K562 (cell line): ENCODE measurements at regions not wholly inside any gene's neighbourhood (a gene's known extent, or its start where the extent isn't known, plus 50 kb on each side); places are given as distances from the start of the nearest gene placed in this dataset.

ENCODE experiments used
- ATAC-seq: fragments of 200-7000 bp; cut with Tn5 transposase; 3 replicates; pipeline ENCODE4 v1.9.1; 2020; ENCODE audit warnings: moderate library complexity
- BruUV-seq: library from RNA; stranded (reverse); fragments of 400-500 nt; replicated peaks from 2 replicates; lab custom pipeline; 2021; lab: Mats Ljungman, UMichigan
- CTCF ChIA-PET: fragments of 300-600 bp; formaldehyde crosslinking; extraction: SDS; loops from one replicate; lab custom pipeline; 2021; ENCODE audit warnings: low intra/inter-chr PET ratio; lab: Yijun Ruan, JAX
- POLR2A ChIA-PET: fragments of 300-600, 350-650 bp; sonication (Branson Sonifier 250); formaldehyde crosslinking; extraction: SDS; loops from one replicate; lab custom pipeline; 2021; ENCODE audit warnings: antibody characterized with exemption, inconsistent platforms; lab: Yijun Ruan, JAX
- DNase-seq, 4 experiments: peaks; one replicate each; pipeline versions ENCODE4 v3.0.0 to v3.0.0-alpha.2; 2011 to 2018; ENCODE audit warnings: low spot score in 3 of 4, mixed read lengths in 3 of 4; ENCODE audit errors: extremely low read depth in 1 of 4
- FAIRE-seq: peaks from 2 replicates; lab custom pipeline; 2011; peaks lifted over from hg19 to GRCh38; lab: Jason Lieb, UNC
- H2AFZ ChIP-seq: 2 replicates; pipeline ENCODE4 v1.6.0; 2011; ENCODE audit warnings: low read depth, low read length, control low read depth, inconsistent platforms
- H3K27ac ChIP-seq: fragments of 200-600 bp; 3 replicates; pipeline ENCODE4 v1.8.0; 2011; ENCODE audit warnings: low read depth, mild to moderate bottlenecking, control low read depth, inconsistent platforms, low read length, moderate library complexity, mixed read lengths; ENCODE audit errors: extremely low read depth
- H3K27me3 ChIP-seq, 2 experiments: fragments of 300-600 bp in 1 of 2; 2 replicates in 1 of 2; 3 replicates in 1 of 2; pipeline versions ENCODE4 v1.6.0 to v1.8.0; 2011; ENCODE audit warnings: inconsistent platforms in 2 of 2, low read length in 2 of 2, mild to moderate bottlenecking in 1 of 2, mixed read lengths in 1 of 2, moderate library complexity in 1 of 2; ENCODE audit not compliant: control insufficient read depth in 2 of 2, insufficient read depth in 2 of 2
- H3K36me3 ChIP-seq: fragments of 300-600 bp; 3 replicates; pipeline ENCODE4 v1.8.0; 2011; ENCODE audit warnings: mild to moderate bottlenecking, low read length, inconsistent platforms; ENCODE audit not compliant: control insufficient read depth, insufficient read depth
- H3K4me1 ChIP-seq, 2 experiments: fragments of 200-600 bp in 1 of 2; replicated peaks in 1 of 2; 2 replicates in 1 of 2; 3 replicates in 1 of 2; pipeline versions ENCODE4 v1.5.1 to v1.8.0; 2011; ENCODE audit warnings: inconsistent platforms in 2 of 2, low read length in 2 of 2, mild to moderate bottlenecking in 1 of 2, mixed read lengths in 1 of 2, moderate library complexity in 1 of 2; ENCODE audit not compliant: control insufficient read depth in 2 of 2, insufficient read depth in 2 of 2
- H3K4me2 ChIP-seq: 2 replicates; pipeline ENCODE4 v1.6.1; 2011; ENCODE audit warnings: low read length, control low read depth, inconsistent platforms, mixed read lengths; ENCODE audit not compliant: insufficient read depth
- H3K4me3 ChIP-seq: fragments of 200-600 bp; sonication (generic), shearing (Covaris generic); 2 replicates; pipeline ENCODE4 v1.5.1; 2016; ENCODE audit warnings: control low read depth, inconsistent platforms
- H3K79me2 ChIP-seq: fragments of 200-600 bp; 3 replicates; pipeline ENCODE4 v1.8.0; 2011; ENCODE audit warnings: low read length, inconsistent platforms; ENCODE audit not compliant: control insufficient read depth, insufficient read depth
- H3K9ac ChIP-seq, 2 experiments: 2 replicates each; pipeline versions ENCODE4 v1.6.0 to v1.6.1; 2011; ENCODE audit warnings: low read depth in 2 of 2, low read length in 2 of 2, control low read depth in 1 of 2, inconsistent platforms in 1 of 2, mild to moderate bottlenecking in 1 of 2, mixed read lengths in 1 of 2; ENCODE audit not compliant: insufficient read depth in 1 of 2
- H3K9me1 ChIP-seq: one replicate; pipeline ENCODE4 v1.6.0; 2011; ENCODE audit warnings: inconsistent platforms, mild to moderate bottlenecking, low read length, moderate library complexity; ENCODE audit not compliant: control insufficient read depth, insufficient read depth
- H3K9me3 ChIP-seq: replicated peaks from 2 replicates; pipeline ENCODE4 v1.5.1; 2011; ENCODE audit warnings: low read depth, low read length, inconsistent platforms; ENCODE audit not compliant: control insufficient read depth, insufficient read depth
- H4K20me1 ChIP-seq: replicated peaks from 2 replicates; pipeline ENCODE4 v1.6.1; 2011; ENCODE audit warnings: low read length, inconsistent platforms, mixed read lengths; ENCODE audit not compliant: control insufficient read depth, insufficient read depth
- CEBPG ChIP-seq, 3 experiments: fragments of 200-800 bp in 1 of 3; sonication (Bioruptor generic) in 1 of 3; sonication (generic) in 1 of 3; formaldehyde crosslinking in 1 of 3; IDR thresholded peaks in 2 of 3; conservative IDR thresholded peaks in 1 of 3; 2 replicates each; pipeline versions ENCODE4 v1.6.1 to v1.8.0; 2016 to 2022; ENCODE audit warnings: missing compliant biosample characterization in 2 of 3, missing genetic modification characterization in 2 of 3, mild to moderate bottlenecking in 1 of 3, missing genetic modification reagents in 1 of 3
- DDX20 ChIP-seq: fragments of 450-650 bp; IDR thresholded peaks from 2 replicates; pipeline ENCODE4 v1.6.1; 2016; ENCODE audit warnings: missing genetic modification characterization, low read depth, mild to moderate bottlenecking, missing compliant biosample characterization, moderate library complexity
- DNMT1 ChIP-seq: fragments of 450-650 bp; IDR thresholded peaks from 2 replicates; pipeline ENCODE4 v1.6.1; 2016; ENCODE audit warnings: antibody characterized with exemption, mild to moderate bottlenecking
- GATAD2A ChIP-seq: fragments of 450-650 bp; IDR thresholded peaks from 2 replicates; pipeline ENCODE4 v1.6.1; 2017
- NCOR1 ChIP-seq: fragments of 450-650 bp; IDR thresholded peaks from 2 replicates; pipeline ENCODE4 v1.6.1; 2016; ENCODE audit warnings: mild to moderate bottlenecking, moderate library complexity
- PHF21A ChIP-seq: fragments of 450-650 bp; IDR thresholded peaks from 2 replicates; pipeline ENCODE4 v1.6.1; 2017; ENCODE audit warnings: low read depth, borderline replicate concordance
- PURB ChIP-seq: sonication (generic); formaldehyde crosslinking; IDR thresholded peaks from 2 replicates; pipeline ENCODE4 v1.9.0; 2021; ENCODE audit warnings: low read depth, mild to moderate bottlenecking, missing genetic modification reagents
- TEAD4 ChIP-seq, 2 experiments: sonication (generic) in 1 of 2; formaldehyde crosslinking in 1 of 2; IDR thresholded peaks; 2 replicates each; pipeline versions ENCODE4 v1.6.1 to v1.8.0; 2012 to 2022; ENCODE audit warnings: borderline replicate concordance in 1 of 2, inconsistent platforms in 1 of 2, low read length in 1 of 2, mild to moderate bottlenecking in 1 of 2, missing genetic modification reagents in 1 of 2
- WGBS: fragments of 100-300 bp; shearing (Covaris generic); methylation state at CpG from one replicate; pipeline ENCODE4 v1.1.6; 2016; ENCODE audit warnings: low coverage, mixed read lengths; ENCODE audit not compliant: insufficient coverage; ENCODE audit errors: missing lambda C conversion rate; 5-methylcytosine and 5-hydroxymethylcytosine counted together
- in situ Hi-C: fragments of 300-500 bp; cut with MboI; formaldehyde crosslinking; loops from 4 replicates; pipeline ENCODE4 v1.15.0; 2018; ENCODE audit warnings: inconsistent platforms, mixed read lengths
- intact Hi-C: fragments of 100-400 bp; cut with micrococcal nuclease; formaldehyde crosslinking; loops from 2 replicates; pipeline ENCODE4 v1.14.2; 2022
- TF ChIP-seq, protein P1 (sequence below): fragments of 200-800 bp; sonication (Bioruptor generic); IDR thresholded peaks from 2 replicates; pipeline ENCODE4 v1.6.1; 2017; ENCODE audit warnings: missing genetic modification characterization, missing compliant biosample characterization
- TF ChIP-seq, protein P2 (sequence below): fragments of 450-650 bp; IDR thresholded peaks from one replicate; pipeline ENCODE4 v1.6.1; 2018; ENCODE audit warnings: mild to moderate bottlenecking, moderate library complexity; ENCODE audit not compliant: partially characterized antibody
- TF ChIP-seq, protein P3 (sequence below), 2 experiments: IDR thresholded peaks in 1 of 2; conservative IDR thresholded peaks in 1 of 2; 2 replicates each; pipeline ENCODE4 v1.6.1; 2016; ENCODE audit warnings: low read depth in 2 of 2, mild to moderate bottlenecking in 1 of 2, missing compliant biosample characterization in 1 of 2, missing genetic modification characterization in 1 of 2, moderate library complexity in 1 of 2

DNA sequence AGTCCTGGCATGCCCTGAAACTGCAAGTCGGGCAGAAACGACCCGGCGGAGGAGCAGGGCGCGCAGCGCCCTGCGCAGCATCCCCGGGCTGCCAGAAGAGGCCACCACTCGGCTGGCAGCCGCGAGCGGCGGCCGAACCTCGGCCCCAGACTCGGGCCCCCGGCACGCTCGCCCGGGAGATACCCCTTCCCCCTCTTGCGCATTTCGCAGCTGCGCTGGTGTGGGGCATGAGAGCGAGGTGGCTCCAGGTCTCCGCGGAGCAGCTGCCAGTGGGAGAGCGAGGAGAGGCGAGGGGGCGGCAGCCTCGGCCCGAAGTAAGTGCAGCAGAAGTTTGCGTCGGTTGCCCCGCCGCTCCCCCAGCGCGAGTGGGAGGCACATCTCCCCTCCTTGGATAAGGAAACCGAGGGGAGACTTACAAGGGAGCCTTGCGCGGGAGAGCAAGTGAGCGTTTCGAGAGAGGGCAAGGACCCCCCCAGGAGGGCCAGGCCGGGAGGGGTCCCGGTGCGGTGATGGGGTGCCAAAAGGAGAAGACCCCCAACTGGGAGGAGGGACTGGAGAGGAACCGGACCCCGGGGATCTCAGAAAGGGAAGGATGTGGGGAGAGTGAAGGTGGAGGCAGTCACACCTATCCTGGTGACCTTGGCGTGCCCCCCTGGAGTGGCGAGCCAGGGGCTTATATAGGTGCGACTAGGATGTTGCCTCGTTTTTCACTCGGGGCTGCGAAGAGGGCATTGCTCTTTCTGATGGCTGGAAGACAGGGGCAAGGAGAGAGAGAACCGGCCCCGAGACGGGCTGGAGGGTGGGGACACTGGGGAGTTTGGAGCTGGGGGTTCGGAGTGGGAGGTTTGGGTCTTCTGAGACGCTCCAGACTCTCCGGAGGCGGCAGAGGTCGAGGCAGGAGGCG lies 256.3 kb downstream of the OTUD1 start (continued):
- TF ChIP-seq TEAD4 (IDR thresholded peaks at IDR 0.05; ENCODE audit: low read length) = no peak
- no peak for TF ChIP-seq TEAD4 (CRISPR knock-in tag; IDR thresholded peaks at IDR 0.05; ENCODE audit: borderline replicate concordance)
- TF ChIP-seq CEBPG (CRISPR knock-in tag; IDR thresholded peaks at IDR 0.05) = no peak
- TF ChIP-seq CEBPG (tag; conservative IDR thresholded peaks at IDR 0.05 in 1 of 2, IDR thresholded peaks at IDR 0.05 in 1 of 2) = no peak
- TF ChIP-seq, protein P1, sequence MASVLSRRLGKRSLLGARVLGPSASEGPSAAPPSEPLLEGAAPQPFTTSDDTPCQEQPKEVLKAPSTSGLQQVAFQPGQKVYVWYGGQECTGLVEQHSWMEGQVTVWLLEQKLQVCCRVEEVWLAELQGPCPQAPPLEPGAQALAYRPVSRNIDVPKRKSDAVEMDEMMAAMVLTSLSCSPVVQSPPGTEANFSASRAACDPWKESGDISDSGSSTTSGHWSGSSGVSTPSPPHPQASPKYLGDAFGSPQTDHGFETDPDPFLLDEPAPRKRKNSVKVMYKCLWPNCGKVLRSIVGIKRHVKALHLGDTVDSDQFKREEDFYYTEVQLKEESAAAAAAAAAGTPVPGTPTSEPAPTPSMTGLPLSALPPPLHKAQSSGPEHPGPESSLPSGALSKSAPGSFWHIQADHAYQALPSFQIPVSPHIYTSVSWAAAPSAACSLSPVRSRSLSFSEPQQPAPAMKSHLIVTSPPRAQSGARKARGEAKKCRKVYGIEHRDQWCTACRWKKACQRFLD (CRISPR knock-in tag) = no peak
- TF ChIP-seq PURB (CRISPR knock-in tag) = no peak
- no peak for TF ChIP-seq DNMT1

DNA sequence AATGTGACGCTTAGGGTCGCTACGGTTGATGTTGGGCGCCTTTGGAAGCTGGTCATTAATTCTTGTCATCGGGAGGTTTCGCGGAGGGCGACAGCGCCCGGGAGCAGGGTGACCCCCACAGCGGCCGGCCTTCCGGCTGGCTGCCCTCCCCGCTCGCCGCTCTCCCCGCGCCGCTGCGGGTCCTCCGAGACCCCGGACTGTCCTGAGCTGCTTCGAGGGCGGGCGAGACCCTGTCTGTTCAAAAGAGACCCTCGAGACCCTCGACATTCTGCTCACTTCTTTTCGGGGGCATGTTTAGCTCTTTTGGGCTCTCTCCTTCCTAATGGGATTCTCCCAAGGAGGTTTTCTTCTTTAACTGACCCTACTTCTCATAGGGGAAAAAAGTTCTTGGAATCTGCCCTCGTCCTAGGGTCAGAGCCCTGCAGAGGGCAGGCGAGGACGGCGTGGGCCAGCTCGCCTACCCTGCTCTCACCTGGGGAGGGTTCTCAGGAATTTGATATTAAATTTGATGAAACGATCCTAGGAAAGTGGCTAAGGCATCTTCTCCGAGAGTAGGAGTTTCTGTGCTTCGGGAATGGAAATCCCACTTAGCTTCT lies 257.0 kb downstream of the OTUD1 start:
- Histone ChIP-seq H3K9ac (no peak overlapping the region), H3K4me1 (peaks cover 0 to 8% of the 10 kb centered on the region in 2 experiments; a peak in 1 of 5 replicates), H3K36me3 (no peaks in the 10 kb centered on the region), H3K9me3 (no peaks in the 10 kb centered on the region), H3K4me2 (no peak overlapping the region), H2AFZ (no peak overlapping the region), H3K79me2 (no peaks in the 10 kb centered on the region), H3K4me3 (no peak overlapping the region), H3K9me1 (no peaks in the 10 kb centered on the region), H3K27ac (no peak overlapping the region), H4K20me1 (no peaks in the 10 kb centered on the region), H3K27me3 (0 out of 5 replicates have a peak, but pooled peaks cover 0 to 9% of the 10 kb centered on the region in 2 experiments)
- CTCF ChIA-PET = interaction anchor here (0.7 kb wide), 1 partner anchor 900 kb away, joined by 3 read pairs; no protein-coding TSS in a partner anchor
- DNase-seq (no peak), ATAC-seq (no peak), FAIRE-seq (no peak)
- POLR2A ChIA-PET = no interaction called here
- WGBS = 1% methylated on average over 34 of the region's 36 CpGs
- in situ Hi-C loops (loop anchor here (25.0 kb wide), 1 partner anchor 359 kb away; the partner anchor contains the start of gene C10orf67), intact Hi-C loops (no loop called here)
- BruUV-seq = no TSS peak
- no peak for TF ChIP-seq NCOR1
- TF ChIP-seq, protein P2, sequence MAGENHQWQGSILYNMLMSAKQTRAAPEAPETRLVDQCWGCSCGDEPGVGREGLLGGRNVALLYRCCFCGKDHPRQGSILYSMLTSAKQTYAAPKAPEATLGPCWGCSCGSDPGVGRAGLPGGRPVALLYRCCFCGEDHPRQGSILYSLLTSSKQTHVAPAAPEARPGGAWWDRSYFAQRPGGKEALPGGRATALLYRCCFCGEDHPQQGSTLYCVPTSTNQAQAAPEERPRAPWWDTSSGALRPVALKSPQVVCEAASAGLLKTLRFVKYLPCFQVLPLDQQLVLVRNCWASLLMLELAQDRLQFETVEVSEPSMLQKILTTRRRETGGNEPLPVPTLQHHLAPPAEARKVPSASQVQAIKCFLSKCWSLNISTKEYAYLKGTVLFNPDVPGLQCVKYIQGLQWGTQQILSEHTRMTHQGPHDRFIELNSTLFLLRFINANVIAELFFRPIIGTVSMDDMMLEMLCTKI = no peak
- TF ChIP-seq DDX20 (tag) = no peak
- TF ChIP-seq GATAD2A = no peak
- TF ChIP-seq PHF21A = no peak
- TF ChIP-seq, protein P3, sequence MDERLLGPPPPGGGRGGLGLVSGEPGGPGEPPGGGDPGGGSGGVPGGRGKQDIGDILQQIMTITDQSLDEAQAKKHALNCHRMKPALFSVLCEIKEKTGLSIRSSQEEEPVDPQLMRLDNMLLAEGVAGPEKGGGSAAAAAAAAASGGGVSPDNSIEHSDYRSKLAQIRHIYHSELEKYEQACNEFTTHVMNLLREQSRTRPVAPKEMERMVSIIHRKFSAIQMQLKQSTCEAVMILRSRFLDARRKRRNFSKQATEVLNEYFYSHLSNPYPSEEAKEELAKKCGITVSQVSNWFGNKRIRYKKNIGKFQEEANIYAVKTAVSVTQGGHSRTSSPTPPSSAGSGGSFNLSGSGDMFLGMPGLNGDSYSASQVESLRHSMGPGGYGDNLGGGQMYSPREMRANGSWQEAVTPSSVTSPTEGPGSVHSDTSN (CRISPR knock-in tag; IDR thresholded peaks at IDR 0.05; ENCODE audit: low read depth) = no peak
- TF ChIP-seq, protein P3 (tag; conservative IDR thresholded peaks at IDR 0.05; ENCODE audit: low read depth) = no peak
